Suprapubic skin (tissue), 4 donors: ENCODE measurements at regions not wholly inside any gene's neighbourhood (a gene's known extent, or its start where the extent isn't known, plus 50 kb on each side); places are given as distances from the start of the nearest gene placed in this dataset.

Source experiments
- DNase-seq, 2 donors: peaks; one replicate each; pipeline ENCODE4 v3.0.0-alpha.2; 2019; ENCODE audit warnings: low spot score in 2 of 2
- H3K27ac ChIP-seq: fragments of 200-600 bp; sonication (generic); one replicate; pipeline ENCODE4 v1.5.1; 2019
- H3K27me3 ChIP-seq: fragments of 200-600 bp; sonication (generic); one replicate; pipeline ENCODE4 v1.5.1; 2019
- H3K36me3 ChIP-seq: fragments of 200-600 bp; sonication (generic); one replicate; pipeline ENCODE4 v1.5.1; 2019
- H3K4me1 ChIP-seq: fragments of 200-600 bp; sonication (generic); one replicate; pipeline ENCODE4 v1.5.1; 2019
- H3K4me3 ChIP-seq: fragments of 200-600 bp; sonication (generic); one replicate; pipeline ENCODE4 v1.5.1; 2019; ENCODE audit warnings: mild to moderate bottlenecking
- H3K9me3 ChIP-seq: fragments of 200-600 bp; sonication (generic); one replicate; pipeline ENCODE4 v1.5.1; 2019
- CTCF ChIP-seq, 2 donors: fragments of 200-600 bp in 1 of 2; fragments of 450-650 bp in 1 of 2; sonication (generic) in 1 of 2; IDR thresholded peaks; one replicate each; pipeline ENCODE4 v1.5.1; 2016 to 2019; ENCODE audit warnings: antibody characterized with exemption in 2 of 2, mild to moderate bottlenecking in 1 of 2, moderate library complexity in 1 of 2
- EP300 ChIP-seq: sonication (generic); formaldehyde crosslinking; IDR thresholded peaks from one replicate; pipeline ENCODE4 v1.6.1; 2017; ENCODE audit warnings: antibody characterized with exemption
- POLR2A ChIP-seq, 2 donors: fragments of 450-650 bp; IDR thresholded peaks; one replicate each; pipeline ENCODE4 v1.6.1; 2017; ENCODE audit warnings: antibody characterized with exemption in 2 of 2, mild to moderate bottlenecking in 2 of 2, moderate library complexity in 2 of 2
- POLR2AphosphoS5 ChIP-seq, 3 donors: sonication (generic); formaldehyde crosslinking; IDR thresholded peaks; one replicate each; pipeline ENCODE4 v1.6.1; 2017; ENCODE audit warnings: antibody characterized with exemption in 3 of 3
- WGBS: methylation state at CpG from one replicate; pipeline ENCODE4 v1.1.5; 2018; 5-methylcytosine and 5-hydroxymethylcytosine counted together

- Histone ChIP-seq H3K27me3 (no peaks in the 10 kb centered on the region), H3K36me3 (no peaks in the 10 kb centered on the region), H3K9me3 (no peaks in the 10 kb centered on the region), H3K4me1 (no peaks in the 10 kb centered on the region), H3K4me3 (no peak overlapping the region), H3K27ac (no peak overlapping the region)
- WGBS: 92% methylated on average over 3 of the region's 3 CpGs
- TF ChIP-seq EP300 (no peak), POLR2AphosphoS5 (IDR thresholded peaks at IDR 0.05) (no peak), POLR2A (IDR thresholded peaks at IDR 0.05) (no peak), CTCF (IDR thresholded peaks at IDR 0.05) (no peak)
- no peak for DNase-seq
Observed at GRCh38 chr12:24482044-24482443, 466.9 kb downstream of the BCAT1 start.

GRCh38 chr12:24480766-24481449, 468.0 kb downstream of the BCAT1 start:
- 79% methylated on average over 5 of the region's 5 CpGs for WGBS
- H3K4me1 ChIP-seq: no peaks in the 10 kb centered on the region
- H3K27ac ChIP-seq: no peak overlapping the region
- no peak for DNase-seq
- no peak overlapping the region for H3K4me3 ChIP-seq
- no peaks in the 10 kb centered on the region for H3K9me3 ChIP-seq
- TF ChIP-seq POLR2A (IDR thresholded peaks at IDR 0.05): no peak
- H3K36me3 ChIP-seq: no peaks in the 10 kb centered on the region
- H3K27me3 ChIP-seq: no peaks in the 10 kb centered on the region

- Histone ChIP-seq H3K4me3 (no peak overlapping the region), H3K9me3 (no peaks in the 10 kb centered on the region), H3K27ac (no peak overlapping the region), H3K36me3 (no peaks in the 10 kb centered on the region), H3K4me1 (no peaks in the 10 kb centered on the region), H3K27me3 (no peaks in the 10 kb centered on the region)
- 54% methylated on average over 5 of the region's 5 CpGs for WGBS
- no peak for DNase-seq
- TF ChIP-seq POLR2AphosphoS5 (IDR thresholded peaks at IDR 0.05): no peak
- TF ChIP-seq CTCF (IDR thresholded peaks at IDR 0.05): no peak
- TF ChIP-seq EP300: no peak
- no peak for TF ChIP-seq POLR2A (IDR thresholded peaks at IDR 0.05)
Observed at GRCh38 chr12:24479131-24479530, 469.8 kb downstream of the BCAT1 start.

GRCh38 chr12:24478254-24478653, 470.6 kb downstream of the BCAT1 start:
- H3K4me3 ChIP-seq: no peak overlapping the region
- 54% methylated on average over 1 of the region's 1 CpG for WGBS
- H3K9me3 ChIP-seq: no peaks in the 10 kb centered on the region
- H3K27me3 ChIP-seq: no peaks in the 10 kb centered on the region
- TF ChIP-seq EP300 (no peak), CTCF (IDR thresholded peaks at IDR 0.05) (no peak)
- H3K27ac ChIP-seq: no peak overlapping the region
- no peaks in the 10 kb centered on the region for H3K4me1 ChIP-seq
- H3K36me3 ChIP-seq: no peaks in the 10 kb centered on the region
- DNase-seq: no peak

- no peak overlapping the region for H3K27ac ChIP-seq
- no peaks in the 10 kb centered on the region for H3K4me1 ChIP-seq
- H3K27me3 ChIP-seq: no peaks in the 10 kb centered on the region
- H3K9me3 ChIP-seq: no peaks in the 10 kb centered on the region
- no peaks in the 10 kb centered on the region for H3K36me3 ChIP-seq
- DNase-seq: no peak
- no peak overlapping the region for H3K4me3 ChIP-seq
- TF ChIP-seq POLR2AphosphoS5 (IDR thresholded peaks at IDR 0.05): no peak
- WGBS: 93% methylated on average over 6 of the region's 6 CpGs
Observed at GRCh38 chr12:24476310-24476709, 472.6 kb downstream of the BCAT1 start.

- H3K4me1 ChIP-seq: no peaks in the 10 kb centered on the region
- no peak overlapping the region for H3K27ac ChIP-seq
- no peak overlapping the region for H3K4me3 ChIP-seq
- no peaks in the 10 kb centered on the region for H3K27me3 ChIP-seq
- DNase-seq: no peak
- TF ChIP-seq CTCF (IDR thresholded peaks at IDR 0.05) (no peak), EP300 (no peak), POLR2A (IDR thresholded peaks at IDR 0.05) (no peak), POLR2AphosphoS5 (IDR thresholded peaks at IDR 0.05) (no peak)
- no peaks in the 10 kb centered on the region for H3K36me3 ChIP-seq
- WGBS: 86% methylated on average over 5 of the region's 5 CpGs
- no peaks in the 10 kb centered on the region for H3K9me3 ChIP-seq
Observed at GRCh38 chr12:24475337-24475736, 473.6 kb downstream of the BCAT1 start.
